ENCODE measurements at regions not wholly inside any gene's neighbourhood (a gene's known extent, or its start where the extent isn't known, plus 50 kb on each side); places are given as distances from the start of the nearest gene placed in this dataset.
"Not testable (repeated sequence)": the region's sequence is repeated elsewhere in the genome, so short reads cannot be mapped to it uniquely, and the experiment has no call there.

- DNase-seq, result no peak
These were observed 90.1 kb upstream of the AFDN start for GRCh38 chr6:167736486-167737204.

- DNase-seq, result no peak
These were observed 89.4 kb upstream of the AFDN start for GRCh38 chr6:167737205-167737830.

- DNase-seq, result no peak
These were observed 88.3 kb upstream of the AFDN start for GRCh38 chr6:167738386-167738785.

GRCh38 chr6:167739721-167740475 lies 86.8 kb upstream of the AFDN start:
- no peak for DNase-seq

- DNase-seq, result no peak
These were observed 83.9 kb upstream of the AFDN start for GRCh38 chr6:167742719-167743303.

- no peak for DNase-seq
These were observed 81.7 kb upstream of the AFDN start for GRCh38 chr6:167744681-167745669.

GRCh38 chr6:167745670-167746389 lies 80.9 kb upstream of the AFDN start:
- DNase-seq, result no peak

- no peak for DNase-seq
These were observed 80.3 kb upstream of the AFDN start for GRCh38 chr6:167746390-167746907.

- no peak for DNase-seq
These were observed 79.7 kb upstream of the AFDN start for GRCh38 chr6:167746975-167747374.

- no peak for DNase-seq
These were observed 79.1 kb upstream of the AFDN start for GRCh38 chr6:167747645-167748044.

GRCh38 chr6:167748046-167748445 lies 78.7 kb upstream of the AFDN start:
- DNase-seq, result no peak

- DNase-seq, result no peak
These were observed 78.0 kb upstream of the AFDN start for GRCh38 chr6:167748458-167749379.

- DNase-seq, result no peak
These were observed 75.8 kb upstream of the AFDN start for GRCh38 chr6:167750956-167751358.

GRCh38 chr6:167751579-167752115 lies 75.1 kb upstream of the AFDN start:
- no peak for DNase-seq

GRCh38 chr6:167753281-167753680 lies 73.4 kb upstream of the AFDN start:
- DNase-seq, result not testable (repeated sequence)

GRCh38 chr6:167754691-167755090 lies 72.0 kb upstream of the AFDN start:
- no peak for DNase-seq

GRCh38 chr6:167755461-167755860 lies 71.2 kb upstream of the AFDN start:
- no peak for DNase-seq

GRCh38 chr6:167756597-167756996 lies 70.1 kb upstream of the AFDN start:
- DNase-seq, result no peak

GRCh38 chr6:167757249-167757648 lies 69.5 kb upstream of the AFDN start:
- DNase-seq, result no peak

- DNase-seq, result no peak
These were observed 68.9 kb upstream of the AFDN start for GRCh38 chr6:167757821-167758220.
